ENCODE measurements at regions not wholly inside any gene's neighbourhood (a gene's known extent, or its start where the extent isn't known, plus 50 kb on each side); places are given as distances from the start of the nearest gene placed in this dataset.

GRCh38 chr1:219387211-219387610 lies 213.5 kb downstream of the LYPLAL1 start:
- TF ChIP-seq PATZ1 (CRISPR knock-in tag; IDR thresholded peaks at IDR 0.05; ENCODE audit: borderline replicate concordance) = no peak
- no peak for TF ChIP-seq BACH2 (CRISPR knock-in tag; IDR thresholded peaks at IDR 0.05; ENCODE audit: borderline replicate concordance)
- no peak for TF ChIP-seq ZFP3 (CRISPR knock-in tag; IDR thresholded peaks at IDR 0.05)
- no peak for TF ChIP-seq ARNTL (CRISPR knock-in tag; IDR thresholded peaks at IDR 0.05; ENCODE audit: borderline replicate concordance, low read depth)
- TF ChIP-seq ESRRG (CRISPR knock-in tag; IDR thresholded peaks at IDR 0.05) = no peak
- TF ChIP-seq ZC3H10 (CRISPR knock-in tag; IDR thresholded peaks at IDR 0.05) = no peak
- TF ChIP-seq CSDC2 (CRISPR knock-in tag; IDR thresholded peaks at IDR 0.05) = no peak
- TF ChIP-seq CREB5 (CRISPR knock-in tag; IDR thresholded peaks at IDR 0.05; ENCODE audit: low read depth) = no peak
- TF ChIP-seq TOX (CRISPR knock-in tag; IDR thresholded peaks at IDR 0.05; ENCODE audit: borderline replicate concordance) = no peak
- no peak for TF ChIP-seq PPARA (CRISPR knock-in tag; IDR thresholded peaks at IDR 0.05; ENCODE audit: borderline replicate concordance)
